Ishikawa (cell line): ENCODE measurements at regions not wholly inside any gene's neighbourhood (a gene's known extent, or its start where the extent isn't known, plus 50 kb on each side); places are given as distances from the start of the nearest gene placed in this dataset.

ENCODE experiments used
- CREB1 ChIP-seq: IDR thresholded peaks from 2 replicates; pipeline ENCODE4 v1.6.1; 2012; ENCODE audit warnings: low read depth
- EGR1 ChIP-seq: IDR thresholded peaks from 2 replicates; pipeline ENCODE4 v1.6.1; 2012
- MAX ChIP-seq: IDR thresholded peaks from 2 replicates; pipeline ENCODE4 v1.6.1; 2012
- NFIC ChIP-seq: IDR thresholded peaks from 2 replicates; pipeline ENCODE4 v1.6.1; 2012
- REST ChIP-seq: IDR thresholded peaks from 2 replicates; pipeline ENCODE4 v1.6.1; 2012; ENCODE audit warnings: low read depth, mild to moderate bottlenecking

GRCh38 chr14:82394916-82395315 is 861.3 kb upstream of the SEL1L start:
- no peak for TF ChIP-seq EGR1
- no peak for TF ChIP-seq NFIC
- no peak for TF ChIP-seq CREB1
- TF ChIP-seq REST = no peak
- TF ChIP-seq MAX = no peak
